ENCODE measurements at regions not wholly inside any gene's neighbourhood (a gene's known extent, or its start where the extent isn't known, plus 50 kb on each side); places are given as distances from the start of the nearest gene placed in this dataset.

DNA sequence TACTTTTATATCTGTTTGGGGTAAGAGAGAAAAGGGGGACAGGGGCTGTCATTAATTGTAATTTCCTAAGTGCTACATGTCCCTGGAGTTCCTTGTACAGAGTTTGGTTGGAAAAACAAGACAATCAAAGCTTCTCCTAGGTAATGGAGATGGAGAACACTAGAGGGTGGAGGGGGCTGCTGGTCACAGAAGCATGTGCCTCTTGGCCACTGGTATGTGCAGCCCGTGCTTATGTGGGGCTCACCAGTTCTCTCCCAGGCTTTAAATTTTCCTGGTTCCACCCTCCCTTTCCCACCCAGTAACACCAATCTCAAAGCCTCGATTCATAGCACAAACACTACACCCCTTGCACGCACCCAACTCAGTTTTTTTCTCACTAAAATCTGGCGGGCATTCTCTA lies 165.6 kb downstream of the SAMD5 start:
- intact Hi-C loops (cut with DNase I; ENCODE audit: low total_unique reads) = no loop called here
- no peak for DNase-seq (ENCODE audit: low spot score in 2 of 2)
- H3K4me3 ChIP-seq (ENCODE audit: low read depth, poor library complexity, severe bottlenecking) = no peak overlapping the region
- no peak for TF ChIP-seq POLR2A (IDR thresholded peaks at IDR 0.05)
- TF ChIP-seq CTCF (IDR thresholded peaks at IDR 0.05) = no peak
- 91 to 93% methylated on average over 4 of the region's 4 CpGs for WGBS, 2 donors

GRCh38 chr6:147674794-147675193 lies 166.3 kb downstream of the SAMD5 start:
- intact Hi-C loops (cut with DNase I; ENCODE audit: low total_unique reads) = no loop called here
- TF ChIP-seq POLR2A (IDR thresholded peaks at IDR 0.05) (no peak), CTCF (IDR thresholded peaks at IDR 0.05) (no peak)

GRCh38 chr6:147675281-147675680 lies 166.8 kb downstream of the SAMD5 start:
- TF ChIP-seq CTCF (IDR thresholded peaks at IDR 0.05) (no peak), POLR2A (IDR thresholded peaks at IDR 0.05) (no peak)
- no peak for DNase-seq (ENCODE audit: low spot score in 2 of 2)
- intact Hi-C loops (cut with DNase I; ENCODE audit: low total_unique reads) = no loop called here
- 55 to 71% methylated on average over 6 of the region's 6 CpGs for WGBS, 2 donors
- H3K4me3 ChIP-seq (ENCODE audit: low read depth, poor library complexity, severe bottlenecking) = no peak overlapping the region

More at GRCh38 chr6:147674794-147675193, 166.3 kb downstream of the SAMD5 start:
- DNase-seq (ENCODE audit: low spot score in 2 of 2) = no peak
- no peak overlapping the region for H3K4me3 ChIP-seq (ENCODE audit: low read depth, poor library complexity, severe bottlenecking)

GRCh38 chr6:147676495-147677199 lies 168.2 kb downstream of the SAMD5 start:
- TF ChIP-seq CTCF (IDR thresholded peaks at IDR 0.05) (no peak), POLR2A (IDR thresholded peaks at IDR 0.05) (no peak)
- WGBS, 2 donors = 64 to 66% methylated on average over 7 of the region's 7 CpGs
- intact Hi-C loops (cut with DNase I; ENCODE audit: low total_unique reads) = no loop called here
- no peak for DNase-seq (ENCODE audit: low spot score in 2 of 2)
- no peak overlapping the region for H3K4me3 ChIP-seq (ENCODE audit: low read depth, poor library complexity, severe bottlenecking)

DNA sequence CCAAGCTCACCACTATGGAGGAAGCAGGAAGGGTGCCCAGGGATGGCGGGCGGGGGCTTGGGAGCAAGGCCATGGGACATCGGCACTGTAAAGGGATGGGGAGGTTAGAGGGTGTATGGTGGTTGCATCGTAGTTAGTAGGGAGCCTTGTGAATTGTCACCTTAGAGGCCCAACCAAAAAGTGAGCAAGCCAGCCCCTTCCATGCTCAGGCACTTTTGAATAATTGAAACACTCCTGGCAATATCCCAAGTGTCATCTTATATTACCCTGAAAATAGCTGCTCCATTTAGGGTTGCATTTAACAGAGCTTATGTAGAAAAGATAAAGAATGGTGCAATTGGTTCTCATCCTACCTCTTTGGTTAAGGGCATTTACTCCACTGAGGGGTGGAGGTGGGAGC lies 169.2 kb downstream of the SAMD5 start:
- TF ChIP-seq CTCF (IDR thresholded peaks at IDR 0.05) (no peak), POLR2A (IDR thresholded peaks at IDR 0.05) (no peak)
- WGBS, 2 donors = 71 to 82% methylated on average over 4 of the region's 4 CpGs
- intact Hi-C loops (cut with DNase I; ENCODE audit: low total_unique reads) = no loop called here
- H3K4me3 ChIP-seq (ENCODE audit: low read depth, poor library complexity, severe bottlenecking) = no peak overlapping the region
- no peak for DNase-seq (ENCODE audit: low spot score in 2 of 2)

DNA sequence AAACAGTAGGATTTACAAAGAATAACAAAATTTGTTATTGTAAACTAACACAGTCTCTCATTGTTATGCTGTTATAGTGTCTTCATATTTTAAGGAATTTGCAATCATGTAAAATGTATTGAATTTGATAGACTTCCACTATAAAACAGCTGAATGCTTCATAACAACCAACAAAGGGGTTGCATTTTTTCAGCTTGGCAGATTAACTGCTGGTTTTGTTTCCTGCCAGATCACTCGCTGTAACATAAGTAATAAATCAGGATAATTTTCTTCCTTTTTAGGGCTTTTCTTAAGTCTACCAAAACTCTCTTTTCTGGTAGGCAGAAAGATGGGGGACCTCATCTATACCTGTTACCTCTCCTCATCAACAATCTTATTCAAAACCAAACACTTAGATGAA lies 169.8 kb downstream of the SAMD5 start:
- TF ChIP-seq CTCF (IDR thresholded peaks at IDR 0.05) (no peak), POLR2A (IDR thresholded peaks at IDR 0.05) (no peak)
- 20 to 33% methylated on average over 1 of the region's 1 CpG for WGBS, 2 donors
- DNase-seq (ENCODE audit: low spot score in 2 of 2) = no peak
- no peak overlapping the region for H3K4me3 ChIP-seq (ENCODE audit: low read depth, poor library complexity, severe bottlenecking)
- intact Hi-C loops (cut with DNase I; ENCODE audit: low total_unique reads) = no loop called here
